SKM-1 (cell line): ENCODE measurements at regions not wholly inside any gene's neighbourhood (a gene's known extent, or its start where the extent isn't known, plus 50 kb on each side); places are given as distances from the start of the nearest gene placed in this dataset.
"Not testable (repeated sequence)": the region's sequence is repeated elsewhere in the genome, so short reads cannot be mapped to it uniquely, and the experiment has no call there.

ENCODE experiments used
- DNase-seq: peaks from one replicate; lab custom pipeline; 2025; ENCODE audit not compliant: unreplicated experiment; lab: John Stamatoyannopoulos, UW

DNA sequence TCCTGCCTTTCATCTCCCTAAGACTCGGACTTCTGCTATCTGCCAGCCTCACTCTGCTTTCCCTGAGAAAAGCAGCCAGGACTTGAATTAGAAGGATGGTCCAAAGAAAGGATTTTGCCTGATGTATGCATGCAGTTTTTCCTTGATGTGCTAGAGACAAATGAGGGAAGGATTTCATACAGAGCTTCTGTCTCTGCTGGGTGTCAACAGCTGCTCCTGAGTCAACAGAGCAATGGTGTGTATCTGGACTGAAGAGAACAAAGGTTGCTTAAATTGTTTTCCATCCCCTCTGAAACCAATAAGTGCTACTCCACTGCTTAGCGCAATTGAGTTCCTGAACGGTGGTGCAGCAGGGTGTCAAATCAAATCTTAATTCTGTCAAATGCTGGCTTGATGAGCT lies 680.6 kb upstream of the C16orf82 start:
- DNase-seq, result no peak

DNA sequence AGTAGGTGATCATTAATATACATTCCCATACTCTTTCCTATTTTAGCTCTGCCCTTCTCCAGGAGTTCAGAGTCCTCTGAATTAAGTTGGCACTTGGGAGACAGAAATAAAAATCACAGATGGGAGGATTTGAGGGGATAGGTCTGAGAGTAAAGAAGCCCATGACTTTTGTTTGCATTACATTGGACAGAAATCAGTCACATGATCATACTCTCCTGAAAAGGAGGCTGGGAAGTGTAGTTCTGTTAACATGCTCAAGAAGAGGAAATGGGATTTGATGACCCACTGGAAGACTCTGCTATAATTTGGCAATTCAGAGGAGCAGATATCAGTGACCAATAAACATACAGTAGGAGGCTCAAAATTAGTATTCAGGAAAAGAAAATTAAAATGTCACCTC lies 674.9 kb upstream of the C16orf82 start:
- DNase-seq, result no peak

- DNase-seq, result no peak
Measured at GRCh38 chr16:26394409-26394808, 672.3 kb upstream of the C16orf82 start.

GRCh38 chr16:26395700-26396099 lies 671.0 kb upstream of the C16orf82 start:
- DNase-seq, result no peak

- no peak for DNase-seq
Measured at GRCh38 chr16:26396511-26397235, 670.1 kb upstream of the C16orf82 start.

DNA sequence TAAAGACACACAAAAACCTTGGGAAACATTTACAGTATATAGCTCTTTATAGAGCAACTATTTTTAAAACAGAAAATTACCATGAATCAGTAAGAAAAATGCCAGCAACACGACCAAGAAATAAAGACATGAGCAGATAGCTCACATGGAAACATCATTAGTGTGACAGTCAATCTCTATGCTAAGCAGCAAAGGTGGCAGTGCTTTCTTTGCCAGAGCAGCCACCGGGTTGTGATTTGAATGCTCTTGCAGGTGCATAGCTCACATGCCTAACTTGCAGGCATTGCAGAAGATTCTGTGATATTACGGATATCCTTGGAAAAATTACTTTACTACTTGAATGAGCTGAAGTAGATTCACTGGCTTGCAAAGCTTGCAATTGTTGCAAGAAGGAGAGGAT lies 652.9 kb upstream of the C16orf82 start:
- no peak for DNase-seq

DNA sequence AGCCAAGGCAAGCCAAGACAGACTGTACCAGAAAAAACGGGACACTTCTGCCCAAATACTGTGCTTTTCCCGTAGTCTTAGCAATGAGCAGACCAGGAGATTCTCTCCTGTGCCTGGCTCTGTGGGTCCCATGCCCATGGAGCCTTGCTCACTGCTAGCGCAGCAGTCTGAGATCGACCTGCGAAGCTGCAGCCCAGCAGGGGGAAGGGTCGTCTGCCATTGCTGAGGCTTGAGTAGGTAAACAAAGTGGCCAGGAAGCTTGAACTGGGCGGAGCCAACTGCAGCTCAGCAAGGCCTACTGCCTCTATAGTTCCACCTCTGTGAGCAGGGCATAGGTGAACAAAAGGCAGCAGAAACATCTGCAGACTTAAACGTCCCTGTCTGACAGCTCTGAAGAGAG lies 647.3 kb upstream of the C16orf82 start:
- DNase-seq, result not testable (repeated sequence)

GRCh38 chr16:26430618-26431017 lies 636.1 kb upstream of the C16orf82 start:
- DNase-seq, result no peak

DNA sequence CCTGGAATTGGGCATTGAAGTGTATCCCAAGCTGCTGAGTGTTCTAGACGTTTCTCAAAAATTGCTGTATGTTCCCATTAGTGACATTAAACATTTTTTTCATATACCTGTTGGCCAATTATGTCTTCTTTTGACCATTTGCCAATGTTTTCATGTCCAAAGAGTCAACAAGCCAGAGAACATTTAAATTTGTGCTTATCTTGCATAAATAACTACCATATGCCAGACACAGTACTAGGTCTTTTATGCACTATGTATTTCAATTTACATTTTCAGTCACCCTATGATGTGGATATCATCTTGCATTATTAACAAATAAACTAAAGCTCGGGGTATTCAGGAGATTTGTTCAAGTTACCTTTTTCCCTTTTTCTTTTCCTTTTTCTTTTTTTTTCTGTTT lies 632.9 kb upstream of the C16orf82 start:
- DNase-seq, result no peak

DNA sequence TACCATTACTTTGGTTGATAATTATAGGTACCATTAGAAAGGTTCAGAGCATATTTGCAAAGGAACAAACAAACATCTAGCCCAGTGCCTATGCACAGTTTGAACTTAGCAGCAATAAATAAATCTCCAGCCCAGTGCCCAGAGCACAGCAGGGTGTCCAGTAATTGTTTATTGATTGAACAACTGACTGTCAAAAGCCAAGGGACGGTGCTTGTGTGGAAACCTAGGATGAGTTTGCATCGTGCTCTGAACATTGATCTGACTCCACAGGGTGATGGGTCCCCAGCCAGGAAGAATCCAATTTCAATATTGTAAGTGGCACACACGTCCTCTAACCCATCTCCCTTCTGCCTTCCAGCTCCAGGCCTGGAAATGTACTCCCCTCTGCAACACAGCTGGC lies 625.5 kb upstream of the C16orf82 start:
- no peak for DNase-seq

DNA sequence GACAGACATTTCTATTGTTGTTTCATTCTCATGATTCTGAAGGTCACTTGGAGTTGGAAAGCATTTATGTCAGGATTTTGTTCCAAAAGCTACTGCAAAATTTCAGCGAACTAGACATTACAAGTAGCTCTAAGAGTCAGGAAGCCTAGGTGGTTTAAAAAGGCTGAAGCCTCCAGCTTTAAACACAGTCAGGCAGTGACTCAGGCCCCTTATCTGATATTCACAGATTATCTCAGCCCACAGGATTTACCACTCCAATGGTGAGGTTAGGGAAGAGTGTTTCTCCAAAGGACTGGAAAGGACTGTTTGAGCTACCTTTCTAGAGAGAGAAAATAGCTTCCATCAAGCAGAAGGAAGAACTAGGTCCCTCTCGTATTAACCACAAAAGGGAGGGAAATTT lies 624.4 kb upstream of the C16orf82 start:
- DNase-seq, result no peak

DNA sequence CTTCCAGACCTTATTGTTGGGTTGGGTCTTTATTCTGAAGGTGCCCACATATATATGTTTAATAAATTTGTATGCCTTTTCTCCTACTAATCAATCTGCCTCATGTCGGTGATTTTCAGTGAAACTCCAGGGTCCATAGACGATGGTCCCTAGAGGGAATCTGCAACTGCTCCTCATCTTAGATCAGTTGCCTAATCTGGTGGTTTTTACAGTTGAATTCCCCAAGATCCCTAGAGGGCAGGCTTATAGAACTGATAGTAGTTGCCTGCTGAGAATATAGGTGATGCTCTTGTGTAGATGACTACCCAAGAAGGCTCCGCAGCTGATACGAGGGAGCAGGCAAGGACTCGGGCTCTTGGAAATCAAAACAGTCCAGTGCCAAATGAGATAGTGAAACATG lies 619.2 kb upstream of the C16orf82 start:
- DNase-seq, result no peak

GRCh38 chr16:26453215-26453614 lies 613.5 kb upstream of the C16orf82 start:
- no peak for DNase-seq

DNA sequence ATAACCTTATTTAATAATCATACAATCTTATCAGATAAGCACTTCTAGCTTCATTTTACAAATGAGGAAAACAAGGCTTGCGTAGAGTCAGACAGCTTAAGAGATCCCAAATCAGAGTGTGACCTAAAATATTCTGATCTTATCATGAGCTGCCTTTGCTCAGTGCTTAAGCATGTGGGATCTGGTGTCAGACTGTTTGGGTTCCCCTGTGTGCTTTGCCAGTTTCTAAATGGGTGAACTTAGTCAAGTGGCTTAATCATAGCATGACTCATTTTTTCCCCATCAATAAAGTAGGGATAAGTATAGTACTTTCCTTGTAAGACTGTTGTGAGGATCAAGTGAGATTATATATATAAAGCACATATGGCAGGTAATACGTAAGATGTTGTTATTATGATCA lies 612.6 kb upstream of the C16orf82 start:
- no peak for DNase-seq

GRCh38 chr16:26456074-26456473 lies 610.7 kb upstream of the C16orf82 start:
- DNase-seq, result no peak

GRCh38 chr16:26457095-26457494 lies 609.6 kb upstream of the C16orf82 start:
- DNase-seq, result no peak

- no peak for DNase-seq
Measured at GRCh38 chr16:26457882-26458281, 608.8 kb upstream of the C16orf82 start.

GRCh38 chr16:26464576-26465266 lies 602.0 kb upstream of the C16orf82 start:
- DNase-seq, result no peak

- not testable (repeated sequence) for DNase-seq
Measured at GRCh38 chr16:26474405-26474804, 592.3 kb upstream of the C16orf82 start.

- DNase-seq, result no peak
Measured at GRCh38 chr16:26475596-26475995, 591.1 kb upstream of the C16orf82 start.

GRCh38 chr16:26491101-26491670 lies 575.5 kb upstream of the C16orf82 start:
- DNase-seq, result no peak

DNA sequence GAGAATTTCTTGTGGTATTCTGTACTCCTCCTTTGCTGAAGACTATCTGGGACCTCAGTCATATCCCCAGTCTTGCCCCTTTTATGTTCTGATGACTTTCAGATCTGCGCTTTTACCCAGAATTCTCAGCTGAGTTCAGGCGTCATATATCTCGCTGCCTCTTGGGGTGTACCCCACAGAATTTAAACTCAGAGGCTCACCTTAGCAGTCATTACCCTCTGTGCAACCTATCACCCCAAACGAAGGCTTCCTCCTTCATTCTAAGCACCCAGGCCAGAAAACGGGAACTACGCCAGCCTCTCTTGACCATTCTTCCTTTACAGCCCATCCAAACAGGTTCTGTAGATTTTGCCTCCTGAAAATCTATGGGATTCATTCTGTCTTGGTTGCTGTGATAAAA lies 574.8 kb upstream of the C16orf82 start:
- no peak for DNase-seq
